ENCODE measurements at regions not wholly inside any gene's neighbourhood (a gene's known extent, or its start where the extent isn't known, plus 50 kb on each side); places are given as distances from the start of the nearest gene placed in this dataset.

DNA sequence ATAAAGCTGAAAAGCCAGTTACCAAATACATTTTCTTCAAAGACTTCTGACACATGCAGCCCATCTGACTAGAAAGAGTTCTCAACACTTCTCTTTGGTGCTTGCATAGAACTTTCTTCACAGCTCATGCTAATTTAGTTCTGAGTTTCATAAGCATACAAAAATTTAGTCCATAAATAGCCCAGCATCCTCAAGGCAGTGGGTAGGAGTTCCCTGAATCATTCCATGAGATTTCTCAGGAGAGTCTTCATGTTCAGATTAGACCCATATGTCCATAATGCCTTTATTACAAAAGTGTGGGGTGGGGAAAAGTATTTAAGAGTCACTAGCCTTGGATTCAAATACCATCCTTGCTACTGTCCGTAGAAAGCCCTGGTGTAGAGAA is 290.2 kb upstream of the RGMB start:
- no peak for DNase-seq
- no peak overlapping the region for H3K4me3 ChIP-seq (replicated peaks in 1 of 3)
- TF ChIP-seq, protein P1, sequence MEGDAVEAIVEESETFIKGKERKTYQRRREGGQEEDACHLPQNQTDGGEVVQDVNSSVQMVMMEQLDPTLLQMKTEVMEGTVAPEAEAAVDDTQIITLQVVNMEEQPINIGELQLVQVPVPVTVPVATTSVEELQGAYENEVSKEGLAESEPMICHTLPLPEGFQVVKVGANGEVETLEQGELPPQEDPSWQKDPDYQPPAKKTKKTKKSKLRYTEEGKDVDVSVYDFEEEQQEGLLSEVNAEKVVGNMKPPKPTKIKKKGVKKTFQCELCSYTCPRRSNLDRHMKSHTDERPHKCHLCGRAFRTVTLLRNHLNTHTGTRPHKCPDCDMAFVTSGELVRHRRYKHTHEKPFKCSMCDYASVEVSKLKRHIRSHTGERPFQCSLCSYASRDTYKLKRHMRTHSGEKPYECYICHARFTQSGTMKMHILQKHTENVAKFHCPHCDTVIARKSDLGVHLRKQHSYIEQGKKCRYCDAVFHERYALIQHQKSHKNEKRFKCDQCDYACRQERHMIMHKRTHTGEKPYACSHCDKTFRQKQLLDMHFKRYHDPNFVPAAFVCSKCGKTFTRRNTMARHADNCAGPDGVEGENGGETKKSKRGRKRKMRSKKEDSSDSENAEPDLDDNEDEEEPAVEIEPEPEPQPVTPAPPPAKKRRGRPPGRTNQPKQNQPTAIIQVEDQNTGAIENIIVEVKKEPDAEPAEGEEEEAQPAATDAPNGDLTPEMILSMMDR (IDR thresholded peaks at IDR 0.05): no peak
- no peak for TF ChIP-seq POLR2A (IDR thresholded peaks at IDR 0.05)
- 62 to 64% methylated on average over 1 of the region's 1 CpG for WGBS, 2 donors
- no peaks in the 10 kb centered on the region for H3K9me3 ChIP-seq
- intact Hi-C loops (cut with DNase I): no loop called here
- no peak overlapping the region for H3K27ac ChIP-seq
- no peaks in the 10 kb centered on the region for H3K4me1 ChIP-seq
- H3K36me3 ChIP-seq: no peaks in the 10 kb centered on the region
- no peaks in the 10 kb centered on the region for H3K27me3 ChIP-seq

DNA sequence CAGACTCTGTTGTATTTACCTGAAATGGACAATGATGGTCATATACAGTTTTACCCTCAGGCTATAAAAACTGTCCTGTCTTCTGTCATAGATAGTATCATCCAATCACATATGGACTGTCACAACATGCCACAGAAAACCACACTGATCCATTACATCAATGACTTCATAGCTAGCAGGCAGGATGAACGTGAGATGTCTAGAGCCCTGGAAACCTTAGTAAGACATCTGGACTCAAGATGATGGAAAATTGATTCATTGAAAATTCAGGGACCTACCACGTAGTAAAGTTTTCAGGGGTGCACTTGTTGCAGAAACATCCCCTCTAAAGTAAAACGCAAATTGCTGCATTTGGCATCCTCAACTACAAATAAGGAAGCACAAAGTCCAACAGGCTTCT is 284.4 kb upstream of the RGMB start:
- Histone ChIP-seq H3K36me3 (no peaks in the 10 kb centered on the region), H3K4me1 (no peaks in the 10 kb centered on the region), H3K9me3 (no peaks in the 10 kb centered on the region), H3K27ac (no peak overlapping the region), H3K27me3 (no peaks in the 10 kb centered on the region), H3K4me3 (replicated peaks in 1 of 3) (no peak overlapping the region)
- TF ChIP-seq, protein P1 (IDR thresholded peaks at IDR 0.05): no peak
- no peak for TF ChIP-seq POLR2A (IDR thresholded peaks at IDR 0.05)
- no peak for DNase-seq
- 90% methylated on average over 3 of the region's 3 CpGs for WGBS, 2 donors
- intact Hi-C loops (cut with DNase I): no loop called here

DNA sequence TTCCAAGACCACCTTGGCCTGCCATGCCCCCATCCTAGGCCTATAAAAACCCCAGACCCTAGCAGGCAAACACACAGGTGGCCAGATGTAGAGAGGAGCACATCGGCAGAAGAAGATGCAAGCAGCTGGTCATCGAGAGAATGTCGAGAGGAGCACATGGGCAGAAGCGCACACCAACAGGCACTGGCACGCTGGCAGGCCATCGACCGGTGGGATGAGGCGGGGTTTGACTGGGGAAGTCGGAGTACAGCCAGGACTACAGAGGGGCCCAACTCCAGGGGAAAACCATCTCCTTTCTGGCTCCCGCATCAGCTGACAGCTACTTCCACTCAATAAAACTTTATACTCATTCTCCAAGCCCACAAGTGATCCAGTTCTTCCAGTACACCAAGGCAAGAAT is 283.1 kb upstream of the RGMB start:
- TF ChIP-seq POLR2A (IDR thresholded peaks at IDR 0.05): no peak
- TF ChIP-seq, protein P1 (IDR thresholded peaks at IDR 0.05): no peak
- Histone ChIP-seq H3K27ac (no peak overlapping the region), H3K36me3 (no peaks in the 10 kb centered on the region), H3K4me1 (no peaks in the 10 kb centered on the region), H3K27me3 (no peaks in the 10 kb centered on the region), H3K9me3 (no peaks in the 10 kb centered on the region), H3K4me3 (replicated peaks in 1 of 3) (no peak overlapping the region)
- intact Hi-C loops (cut with DNase I): no loop called here
- 87 to 95% methylated on average over 10 of the region's 10 CpGs for WGBS, 2 donors
- no peak for DNase-seq

DNA sequence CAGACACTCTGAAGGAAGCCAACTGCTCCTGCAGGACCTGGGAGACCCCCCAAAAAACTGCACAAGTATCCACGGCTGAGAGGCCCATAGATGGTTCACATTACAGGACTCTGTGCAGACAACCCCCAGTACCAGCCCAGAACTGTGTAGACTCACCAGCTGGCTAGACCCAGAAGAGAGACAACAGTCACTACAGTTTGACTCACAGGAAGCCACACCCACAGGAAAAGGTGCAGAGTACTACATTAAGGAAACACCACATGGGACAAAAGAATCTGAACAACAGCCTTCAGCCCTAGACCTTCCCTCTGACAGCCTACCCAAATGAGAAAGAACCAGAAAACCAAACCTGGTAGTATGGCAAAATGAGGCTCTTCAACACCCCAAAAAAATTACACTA is 281.2 kb upstream of the RGMB start:
- 57 to 81% methylated on average over 1 of the region's 1 CpG for WGBS, 2 donors
- H3K27ac ChIP-seq: no peak overlapping the region
- H3K4me1 ChIP-seq: no peaks in the 10 kb centered on the region
- no peak for TF ChIP-seq POLR2A (IDR thresholded peaks at IDR 0.05)
- TF ChIP-seq, protein P1 (IDR thresholded peaks at IDR 0.05): no peak
- no peak overlapping the region for H3K4me3 ChIP-seq (replicated peaks in 1 of 3)
- no peaks in the 10 kb centered on the region for H3K36me3 ChIP-seq
- H3K9me3 ChIP-seq: no peaks in the 10 kb centered on the region
- intact Hi-C loops (cut with DNase I): no loop called here
- no peaks in the 10 kb centered on the region for H3K27me3 ChIP-seq
- no peak for DNase-seq

DNA sequence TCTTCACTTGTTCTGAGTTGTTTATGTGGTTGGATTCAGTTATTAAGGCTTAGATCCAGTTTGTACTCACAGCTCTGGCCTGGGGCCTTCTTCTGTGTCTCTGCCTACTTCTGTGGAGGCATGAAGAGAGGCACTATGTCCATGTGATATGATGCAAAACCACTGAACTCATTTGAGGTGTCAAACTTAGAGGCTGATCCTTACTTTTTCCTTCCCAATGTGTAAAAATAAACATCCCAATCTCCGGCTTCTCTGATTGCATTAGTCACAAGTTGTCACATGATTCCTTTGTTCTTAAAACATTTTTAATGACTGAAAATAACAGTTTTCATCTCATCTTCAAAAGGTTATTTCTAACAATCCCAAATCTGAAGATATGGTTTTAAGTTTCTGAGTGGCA is 276.0 kb upstream of the RGMB start:
- WGBS, 2 donors: 46 to 69% methylated on average over 1 of the region's 1 CpG
- no peak for DNase-seq
- Histone ChIP-seq H3K36me3 (no peaks in the 10 kb centered on the region), H3K4me3 (replicated peaks in 1 of 3) (no peak overlapping the region), H3K27me3 (no peaks in the 10 kb centered on the region), H3K9me3 (no peaks in the 10 kb centered on the region), H3K27ac (no peak overlapping the region), H3K4me1 (no peaks in the 10 kb centered on the region)
- TF ChIP-seq, protein P1 (IDR thresholded peaks at IDR 0.05): no peak
- TF ChIP-seq POLR2A (IDR thresholded peaks at IDR 0.05): no peak
- intact Hi-C loops (cut with DNase I): no loop called here
